PC-3 (cell line): ENCODE measurements at regions not wholly inside any gene's neighbourhood (a gene's known extent, or its start where the extent isn't known, plus 50 kb on each side); places are given as distances from the start of the nearest gene placed in this dataset.
"Not testable (repeated sequence)": the region's sequence is repeated elsewhere in the genome, so short reads cannot be mapped to it uniquely, and the experiment has no call there.

Source experiments
- ATAC-seq: fragments of 200-7000 bp; cut with Tn5 transposase; 2 replicates; pipeline ENCODE4 v1.9.1; 2020; ENCODE audit warnings: mild to moderate bottlenecking, moderate library complexity
- BruUV-seq: library from RNA; stranded (reverse); fragments of 400-500 nt; replicated peaks from 2 replicates; lab custom pipeline; 2021; lab: Mats Ljungman, UMichigan
- CTCF ChIA-PET: fragments of 300-600 bp; sonication (Branson Sonifier 250); formaldehyde crosslinking; loops from one replicate; lab custom pipeline; 2022; ENCODE audit warnings: antibody characterized with exemption; lab: Charles Lee
- POLR2A ChIA-PET: fragments of 300-600 bp; sonication (Branson Sonifier 250); formaldehyde crosslinking; loops from one replicate; lab custom pipeline; 2022; ENCODE audit warnings: antibody characterized with exemption; ENCODE audit not compliant: unreplicated experiment; lab: Charles Lee
- DNase-seq: peaks from one replicate; pipeline ENCODE4 v3.0.0-alpha.2; 2015
- H2AFZ ChIP-seq: fragments of 300-600 bp; sonication (generic); 2 replicates; pipeline ENCODE4 v1.6.0; 2016; ENCODE audit warnings: antibody characterized with exemption, low read length
- H3F3A ChIP-seq: fragments of 300-600 bp; sonication (generic); one replicate; pipeline ENCODE4 v1.6.0; 2017; ENCODE audit warnings: antibody characterized with exemption, low read length, control low read depth, mild to moderate bottlenecking; ENCODE audit not compliant: unreplicated experiment
- H3K27ac ChIP-seq: fragments of 300-600 bp; sonication (generic); 2 replicates; pipeline ENCODE4 v1.5.1; 2016; ENCODE audit warnings: mild to moderate bottlenecking, low read length
- H3K27me3 ChIP-seq: fragments of 300-600 bp; sonication (generic); 2 replicates; pipeline ENCODE4 v1.6.1; 2016; ENCODE audit warnings: low read length, mixed read lengths
- H3K36me3 ChIP-seq: fragments of 300-600 bp; sonication (generic); 2 replicates; pipeline ENCODE4 v1.6.1; 2016; ENCODE audit warnings: low read depth, mixed run types, low read length, mixed read lengths
- H3K4me1 ChIP-seq: fragments of 300-600 bp; sonication (generic); 2 replicates; pipeline ENCODE4 v1.5.1; 2016; ENCODE audit warnings: low read length; ENCODE audit not compliant: insufficient read depth
- H3K4me2 ChIP-seq: fragments of 300-600 bp; sonication (generic); 2 replicates; pipeline ENCODE4 v1.6.0; 2016; ENCODE audit warnings: low read length
- H3K4me3 ChIP-seq: fragments of 300-600 bp; sonication (generic); 2 replicates; pipeline ENCODE4 v1.5.1; 2016; ENCODE audit warnings: mild to moderate bottlenecking, low read length, mixed read lengths
- H3K79me2 ChIP-seq: fragments of 300-600 bp; sonication (generic); 2 replicates; pipeline ENCODE4 v1.6.1; 2017; ENCODE audit warnings: low read length, mixed read lengths
- H3K9ac ChIP-seq: fragments of 300-600 bp; sonication (generic); 2 replicates; pipeline ENCODE4 v1.6.0; 2016; ENCODE audit warnings: mild to moderate bottlenecking, low read length
- H3K9me2 ChIP-seq: fragments of 300-600 bp; sonication (generic); replicated peaks from 2 replicates; pipeline ENCODE4 v1.6.1; 2016; ENCODE audit warnings: mixed run types, low read length, mixed read lengths
- H3K9me3 ChIP-seq: fragments of 300-600 bp; sonication (generic); 2 replicates; pipeline ENCODE4 v1.6.1; 2016; ENCODE audit warnings: low read length, mixed read lengths
- H4K20me1 ChIP-seq: fragments of 300-600 bp; sonication (generic); 2 replicates; pipeline ENCODE4 v1.6.1; 2016; ENCODE audit warnings: low read length, mixed read lengths
- EZH2 ChIP-seq: fragments of 300-600 bp; sonication (generic); IDR thresholded peaks from one replicate; pipeline ENCODE4 v1.6.1; 2017; ENCODE audit warnings: antibody characterized with exemption, mild to moderate bottlenecking, low read length; ENCODE audit not compliant: unreplicated experiment
- EZH2phosphoT487 ChIP-seq: fragments of 300-600 bp; sonication (generic); IDR thresholded peaks from 2 replicates; pipeline ENCODE4 v1.6.1; 2018; ENCODE audit warnings: mild to moderate bottlenecking, antibody characterized with exemption, low read length, borderline replicate concordance
- intact Hi-C: fragments of 100-400 bp; cut with micrococcal nuclease; formaldehyde crosslinking; loops from 2 replicates; pipeline ENCODE4 v1.9.0; 2023
- TF ChIP-seq, protein P1 (sequence below): fragments of 300-600 bp; sonication (generic); conservative IDR thresholded peaks from 2 replicates; pipeline ENCODE4 v1.5.1; 2017; ENCODE audit warnings: antibody characterized with exemption, low read depth, mild to moderate bottlenecking, low read length

DNA sequence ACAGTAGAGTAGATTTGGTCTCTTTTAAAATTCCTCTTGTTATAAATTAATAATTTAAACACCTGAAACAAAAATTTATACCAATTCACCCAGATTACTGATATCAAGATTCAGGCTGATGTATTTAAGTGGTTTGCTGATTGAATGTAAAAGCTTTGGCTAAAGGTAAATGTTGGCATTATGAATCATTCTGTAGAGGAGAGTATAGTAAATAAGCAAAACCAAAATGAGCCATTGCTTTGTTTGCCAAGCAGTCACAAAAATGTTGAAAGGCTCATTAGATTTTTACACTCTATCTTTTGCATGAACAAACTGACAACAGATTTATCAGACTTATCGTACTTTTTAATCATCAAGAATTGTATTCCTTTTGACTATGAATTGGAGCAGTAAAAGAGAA is 332.6 kb downstream of the FAM170A start:
- H3K4me3 ChIP-seq, result no peak overlapping the region
- intact Hi-C loops, result no loop called here

GRCh38 chr5:119966028-119966427 is 336.7 kb downstream of the FAM170A start:
- Histone ChIP-seq H3K4me1 (peaks cover 6% of the 10 kb centered on the region; the same call in 1 of the 2 replicates), H3K79me2 (no peaks in the 10 kb centered on the region), H3K9ac (no peak overlapping the region), H3K9me2 (no peaks in the 10 kb centered on the region), H3K36me3 (no peaks in the 10 kb centered on the region), H3K4me3 (no peak overlapping the region), H3K27me3 (no peaks in the 10 kb centered on the region), H3K27ac (no peak overlapping the region), H3F3A (no peaks in the 10 kb centered on the region), H3K9me3 (no peaks in the 10 kb centered on the region), H4K20me1 (no peaks in the 10 kb centered on the region), H3K4me2 (no peak overlapping the region), H2AFZ (no peak overlapping the region)
- DNase-seq, result no peak
- intact Hi-C loops, result no loop called here
- ChIA-PET POLR2A (no interaction called here), CTCF (no interaction called here)
- no peak for ATAC-seq
- TF ChIP-seq EZH2phosphoT487 (no peak), EZH2 (no peak)
- TF ChIP-seq, protein P1, sequence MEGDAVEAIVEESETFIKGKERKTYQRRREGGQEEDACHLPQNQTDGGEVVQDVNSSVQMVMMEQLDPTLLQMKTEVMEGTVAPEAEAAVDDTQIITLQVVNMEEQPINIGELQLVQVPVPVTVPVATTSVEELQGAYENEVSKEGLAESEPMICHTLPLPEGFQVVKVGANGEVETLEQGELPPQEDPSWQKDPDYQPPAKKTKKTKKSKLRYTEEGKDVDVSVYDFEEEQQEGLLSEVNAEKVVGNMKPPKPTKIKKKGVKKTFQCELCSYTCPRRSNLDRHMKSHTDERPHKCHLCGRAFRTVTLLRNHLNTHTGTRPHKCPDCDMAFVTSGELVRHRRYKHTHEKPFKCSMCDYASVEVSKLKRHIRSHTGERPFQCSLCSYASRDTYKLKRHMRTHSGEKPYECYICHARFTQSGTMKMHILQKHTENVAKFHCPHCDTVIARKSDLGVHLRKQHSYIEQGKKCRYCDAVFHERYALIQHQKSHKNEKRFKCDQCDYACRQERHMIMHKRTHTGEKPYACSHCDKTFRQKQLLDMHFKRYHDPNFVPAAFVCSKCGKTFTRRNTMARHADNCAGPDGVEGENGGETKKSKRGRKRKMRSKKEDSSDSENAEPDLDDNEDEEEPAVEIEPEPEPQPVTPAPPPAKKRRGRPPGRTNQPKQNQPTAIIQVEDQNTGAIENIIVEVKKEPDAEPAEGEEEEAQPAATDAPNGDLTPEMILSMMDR, result no peak
- no TSS peak for BruUV-seq

More for the DNA sequence above, 332.6 kb downstream of the FAM170A start:
- H2AFZ ChIP-seq, result no peak overlapping the region
- H3F3A ChIP-seq, result no peaks in the 10 kb centered on the region
- BruUV-seq, result no TSS peak
- no peaks in the 10 kb centered on the region for H3K36me3 ChIP-seq
- H3K27ac ChIP-seq, result no peak overlapping the region
- ChIA-PET POLR2A (no interaction called here), CTCF (no interaction called here)
- peaks cover 6% of the 10 kb centered on the region; the same call in 1 of the 2 replicates for H3K4me1 ChIP-seq
- H3K79me2 ChIP-seq, result no peaks in the 10 kb centered on the region
- no peak for TF ChIP-seq EZH2phosphoT487
- TF ChIP-seq, protein P1, result no peak
- TF ChIP-seq EZH2, result no peak
- ATAC-seq, result peak; percentile 90
- peak; percentile 61 for DNase-seq
- no peaks in the 10 kb centered on the region for H3K9me2 ChIP-seq
- no peaks in the 10 kb centered on the region for H4K20me1 ChIP-seq
- no peak overlapping the region for H3K9ac ChIP-seq
- H3K9me3 ChIP-seq, result no peaks in the 10 kb centered on the region
- H3K4me2 ChIP-seq, result no peak overlapping the region
- H3K27me3 ChIP-seq, result no peaks in the 10 kb centered on the region

DNA sequence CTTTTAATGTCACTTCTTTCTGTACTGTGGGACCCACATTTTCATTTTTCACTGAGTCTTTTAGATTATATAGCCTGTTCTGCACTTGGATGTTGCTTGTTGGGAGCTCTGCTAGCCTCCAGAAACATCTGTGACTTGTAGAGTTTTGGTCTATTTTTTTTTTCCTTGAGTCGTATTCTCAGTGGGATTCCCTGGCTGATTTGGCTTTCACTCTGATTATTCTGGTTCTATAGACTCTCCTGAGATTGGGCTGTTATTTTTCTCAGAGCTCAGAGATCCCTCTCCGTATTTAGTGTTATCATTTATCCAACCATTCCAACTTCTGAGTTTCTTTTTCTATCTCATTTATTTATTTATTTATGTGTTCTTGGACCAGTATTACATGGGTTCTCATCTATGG is 339.3 kb downstream of the FAM170A start:
- intact Hi-C loops, result no loop called here
- Histone ChIP-seq H3K4me3 (no peak overlapping the region), H3K9me2 (no peaks in the 10 kb centered on the region), H3K27ac (no peak overlapping the region), H3K4me2 (no peak overlapping the region), H3F3A (no peaks in the 10 kb centered on the region), H3K36me3 (no peaks in the 10 kb centered on the region), H3K4me1 (no peaks in the 10 kb centered on the region), H3K9me3 (no peaks in the 10 kb centered on the region), H3K79me2 (no peaks in the 10 kb centered on the region), H4K20me1 (no peaks in the 10 kb centered on the region), H3K27me3 (no peaks in the 10 kb centered on the region), H3K9ac (no peak overlapping the region), H2AFZ (no peak overlapping the region)
- DNase-seq (no peak), ATAC-seq (no peak)
- ChIA-PET POLR2A (interaction anchor here (0.7 kb wide), 1 partner anchor 9 kb away, joined by 3 read pairs; no protein-coding TSS in a partner anchor), CTCF (no interaction called here)
- TF ChIP-seq, protein P1, result no peak
- TF ChIP-seq EZH2 (no peak), EZH2phosphoT487 (no peak)
- BruUV-seq, result no TSS peak

DNA sequence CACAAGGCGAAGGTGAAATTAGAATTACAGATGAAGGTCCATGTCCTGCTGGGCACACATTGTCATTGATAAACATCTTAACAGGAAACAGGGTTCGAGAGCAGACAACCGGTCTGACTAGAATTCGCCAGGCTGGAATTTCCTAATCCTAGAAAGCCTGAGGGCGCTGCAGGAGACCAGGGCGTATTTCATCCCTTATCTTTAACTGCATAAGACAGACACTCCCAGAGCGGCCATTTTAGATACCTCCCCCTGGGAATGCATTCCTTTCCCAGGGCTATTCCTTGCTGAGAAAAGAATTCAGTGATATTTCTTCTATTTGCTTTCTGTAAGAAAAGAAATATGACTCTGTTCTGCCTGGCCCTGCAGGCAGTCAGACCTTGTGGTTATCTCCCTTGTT is 357.7 kb downstream of the FAM170A start:
- H2AFZ ChIP-seq, DNase-seq, H3K4me1 ChIP-seq, H3K9me2 ChIP-seq, intact Hi-C loops, H3K27me3 ChIP-seq, POLR2A ChIA-PET, H3K36me3 ChIP-seq, ATAC-seq, H3K4me2 ChIP-seq, H3K27ac ChIP-seq, H3K9me3 ChIP-seq, H4K20me1 ChIP-seq, H3K4me3 ChIP-seq, H3K79me2 ChIP-seq, H3F3A ChIP-seq, CTCF ChIA-PET, H3K9ac ChIP-seq, BruUV-seq: not testable (repeated sequence)
